Esophagus muscularis mucosa (tissue), 4 donors: ENCODE measurements at regions not wholly inside any gene's neighbourhood (a gene's known extent, or its start where the extent isn't known, plus 50 kb on each side); places are given as distances from the start of the nearest gene placed in this dataset.

Experiments used
- DNase-seq: peaks from one replicate; pipeline ENCODE4 v3.0.0-alpha.2; 2017; ENCODE audit errors: extremely low spot score
- H3K27ac ChIP-seq, 4 donors: fragments of 200-600 bp; sonication (generic); replicated peaks in 1 of 4; 1 replicate in 3 of 4; 2 replicates in 1 of 4; pipeline ENCODE4 v1.5.1; 2016 to 2019; ENCODE audit warnings: mild to moderate bottlenecking in 1 of 4
- H3K27me3 ChIP-seq, 4 donors: fragments of 200-600 bp; sonication (generic); one replicate each; pipeline versions ENCODE4 v1.5.1 to v1.6.0; 2016 to 2019
- H3K36me3 ChIP-seq, 4 donors: fragments of 200-600 bp; sonication (generic); one replicate each; pipeline ENCODE4 v1.5.1; 2016 to 2019
- H3K4me1 ChIP-seq, 4 donors: fragments of 200-600 bp; sonication (generic); one replicate each; pipeline ENCODE4 v1.5.1; 2016 to 2019
- H3K4me3 ChIP-seq, 4 donors: fragments of 200-600 bp; sonication (generic); 1 replicate in 2 of 4; 2 replicates in 2 of 4; pipeline ENCODE4 v1.5.1; 2016 to 2019; ENCODE audit warnings: mild to moderate bottlenecking in 4 of 4, moderate library complexity in 1 of 4
- H3K9me3 ChIP-seq, 4 donors: fragments of 200-600 bp; sonication (generic); 1 replicate in 3 of 4; 2 replicates in 1 of 4; pipeline ENCODE4 v1.5.1; 2016 to 2019
- CTCF ChIP-seq, 3 experiments: fragments of 200-600 bp in 2 of 3; fragments of 450-650 bp in 1 of 3; sonication (generic) in 2 of 3; IDR thresholded peaks; one replicate each; pipeline ENCODE4 v1.5.1; 2017 to 2019; ENCODE audit warnings: antibody characterized with exemption in 3 of 3, mild to moderate bottlenecking in 2 of 3, moderate library complexity in 1 of 3
- EP300 ChIP-seq: sonication (generic); formaldehyde crosslinking; IDR thresholded peaks from one replicate; pipeline ENCODE4 v1.6.1; 2017; ENCODE audit warnings: antibody characterized with exemption
- POLR2A ChIP-seq: fragments of 450-650 bp; IDR thresholded peaks from one replicate; pipeline ENCODE4 v1.6.1; 2017; ENCODE audit warnings: antibody characterized with exemption, moderate library complexity, mild to moderate bottlenecking, low read depth
- POLR2AphosphoS5 ChIP-seq, 2 donors: sonication (generic); formaldehyde crosslinking; IDR thresholded peaks; one replicate each; pipeline ENCODE4 v1.6.1; 2017; ENCODE audit warnings: antibody characterized with exemption in 2 of 2
- WGBS: methylation state at CpG from one replicate; pipeline ENCODE4 v1.1.5; 2018; 5-methylcytosine and 5-hydroxymethylcytosine counted together
- intact Hi-C: fragments of 100-400 bp; cut with DNase I; formaldehyde crosslinking; loops from one replicate; pipeline ENCODE4 v1.15.1; 2023

GRCh38 chr22:44604991-44605390, 97.0 kb upstream of the PRR5 start:
- intact Hi-C loops = no loop called here
- Histone ChIP-seq H3K27ac (no peak overlapping the region), H3K9me3 (peaks cover 0 to under 1% (median 0%) of the 10 kb centered on the region in 4 donors), H3K4me1 (peaks cover 0 to 3% (median 0%) of the 10 kb centered on the region in 4 donors), H3K27me3 (peaks cover 0 to 29% (median 0%) of the 10 kb centered on the region in 4 donors), H3K4me3 (no peak overlapping the region), H3K36me3 (no peaks in the 10 kb centered on the region)
- no peak for DNase-seq
- WGBS = 77% methylated on average over 6 of the region's 6 CpGs
- no peak for TF ChIP-seq CTCF (IDR thresholded peaks at IDR 0.05)
- TF ChIP-seq POLR2AphosphoS5 (IDR thresholded peaks at IDR 0.05) = no peak
- TF ChIP-seq EP300 = no peak
- no peak for TF ChIP-seq POLR2A

DNA sequence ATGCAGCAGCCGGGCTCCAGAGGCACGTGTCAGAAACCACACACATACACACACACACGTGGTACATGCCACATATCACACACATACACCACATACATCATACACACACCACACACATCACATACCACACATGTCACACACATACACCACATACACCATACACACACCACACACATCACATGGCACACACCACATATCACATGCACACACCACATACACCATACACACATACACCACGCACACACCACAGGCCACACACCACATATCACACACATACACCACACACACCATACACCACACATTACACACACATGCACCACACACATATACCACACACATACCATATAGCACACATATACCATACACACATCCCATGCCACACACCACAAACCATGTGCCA, 97.5 kb upstream of the PRR5 start:
- DNase-seq = no peak
- TF ChIP-seq EP300 (no peak), POLR2AphosphoS5 (IDR thresholded peaks at IDR 0.05) (no peak)
- no peaks in the 10 kb centered on the region for H3K36me3 ChIP-seq
- H3K27me3 ChIP-seq = peaks cover 0 to 29% (median 0%) of the 10 kb centered on the region in 4 donors
- peaks cover 0 to 3% (median 0%) of the 10 kb centered on the region in 4 donors for H3K4me1 ChIP-seq
- no peak overlapping the region for H3K4me3 ChIP-seq
- WGBS = 82% methylated on average over 4 of the region's 4 CpGs
- no peaks in the 10 kb centered on the region for H3K9me3 ChIP-seq
- H3K27ac ChIP-seq = no peak overlapping the region
- intact Hi-C loops = no loop called here

GRCh38 chr22:44603767-44604166, 98.2 kb upstream of the PRR5 start:
- intact Hi-C loops = no loop called here
- 92% methylated on average over 11 of the region's 11 CpGs for WGBS

DNA sequence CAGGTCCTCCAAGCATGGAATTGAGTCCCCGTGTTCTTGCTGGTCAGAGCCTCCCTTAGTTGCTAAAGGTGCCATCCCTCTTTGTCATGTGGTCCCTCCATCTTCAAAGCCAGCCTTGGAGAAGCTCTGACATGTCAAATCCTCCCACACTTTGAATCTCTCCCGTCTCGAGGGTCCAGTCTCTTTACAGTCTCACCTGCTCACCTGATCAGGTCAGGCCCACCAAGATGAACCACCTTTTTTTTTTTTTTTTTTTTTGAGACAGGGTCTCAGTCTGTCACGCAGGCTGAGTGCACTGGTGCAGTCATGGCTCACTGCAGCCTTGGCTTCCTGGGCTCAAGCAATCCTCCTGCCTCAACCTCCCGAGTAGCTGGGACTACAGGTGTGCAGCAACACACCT, 100.3 kb upstream of the PRR5 start:
- Histone ChIP-seq H3K4me1 (no peaks in the 10 kb centered on the region), H3K27ac (no peak overlapping the region), H3K36me3 (no peaks in the 10 kb centered on the region), H3K9me3 (no peaks in the 10 kb centered on the region), H3K27me3 (peaks cover 0 to 27% (median 0%) of the 10 kb centered on the region in 4 donors), H3K4me3 (no peak overlapping the region)
- 89% methylated on average over 5 of the region's 5 CpGs for WGBS
- no peak for DNase-seq
- no peak for TF ChIP-seq POLR2AphosphoS5 (IDR thresholded peaks at IDR 0.05)
- TF ChIP-seq EP300 = no peak
- no peak for TF ChIP-seq POLR2A
- no peak for TF ChIP-seq CTCF (IDR thresholded peaks at IDR 0.05)
- intact Hi-C loops = no loop called here

More at GRCh38 chr22:44603767-44604166, 98.2 kb upstream of the PRR5 start:
- Histone ChIP-seq H3K4me1 (no peaks in the 10 kb centered on the region), H3K27ac (no peak overlapping the region), H3K36me3 (no peaks in the 10 kb centered on the region), H3K4me3 (no peak overlapping the region), H3K27me3 (peaks cover 0 to 29% (median 0%) of the 10 kb centered on the region in 4 donors), H3K9me3 (no peaks in the 10 kb centered on the region)
- no peak for DNase-seq
- no peak for TF ChIP-seq POLR2A
- TF ChIP-seq CTCF (IDR thresholded peaks at IDR 0.05) = no peak
- TF ChIP-seq POLR2AphosphoS5 (IDR thresholded peaks at IDR 0.05) = no peak
- no peak for TF ChIP-seq EP300

- no peak for DNase-seq
- H3K27ac ChIP-seq = no peak overlapping the region
- intact Hi-C loops = no loop called here
- peaks cover 0 to 27% (median 0%) of the 10 kb centered on the region in 4 donors for H3K27me3 ChIP-seq
- H3K36me3 ChIP-seq = no peaks in the 10 kb centered on the region
- H3K4me3 ChIP-seq = no peak overlapping the region
- no peaks in the 10 kb centered on the region for H3K4me1 ChIP-seq
- TF ChIP-seq CTCF (IDR thresholded peaks at IDR 0.05) (no peak), POLR2A (no peak), POLR2AphosphoS5 (IDR thresholded peaks at IDR 0.05) (no peak), EP300 (no peak)
- H3K9me3 ChIP-seq = no peaks in the 10 kb centered on the region
- 93% methylated on average over 7 of the region's 7 CpGs for WGBS
Observed at GRCh38 chr22:44601189-44601588, 100.8 kb upstream of the PRR5 start.
